H1 (cell line): ENCODE measurements at regions not wholly inside any gene's neighbourhood (a gene's known extent, or its start where the extent isn't known, plus 50 kb on each side); places are given as distances from the start of the nearest gene placed in this dataset.

Experiments used
- BCL11A ChIP-seq, 2 experiments: IDR thresholded peaks; one replicate each; pipeline ENCODE4 v1.6.1; 2011; ENCODE audit warnings: low read depth in 2 of 2, low read length in 2 of 2, mild to moderate bottlenecking in 2 of 2
- CHD7 ChIP-seq: fragments of 300-600 bp; sonication (generic); IDR thresholded peaks from 2 replicates; pipeline ENCODE4 v1.7.1; 2012; ENCODE audit warnings: low read length, moderate library complexity, mild to moderate bottlenecking, inconsistent platforms; ENCODE audit not compliant: insufficient replicate concordance
- CTBP2 ChIP-seq: IDR thresholded peaks from 2 replicates; pipeline ENCODE4 v1.7.0; 2011; ENCODE audit warnings: borderline replicate concordance, mild to moderate bottlenecking, moderate library complexity, mixed read lengths, low read length; ENCODE audit not compliant: insufficient read depth, insufficient read length
- POLR2A ChIP-seq, 2 experiments: IDR thresholded peaks; 1 replicate in 1 of 2; 2 replicates in 1 of 2; pipeline ENCODE4 v1.6.1; 2011; ENCODE audit warnings: low read depth in 2 of 2, low read length in 2 of 2, mild to moderate bottlenecking in 2 of 2; ENCODE audit errors: control extremely low read depth in 1 of 2
- RBBP5 ChIP-seq: IDR thresholded peaks from 2 replicates; pipeline ENCODE4 v1.7.1; 2012; ENCODE audit warnings: low read depth, mild to moderate bottlenecking, inconsistent platforms, low read length, moderate library complexity, borderline replicate concordance
- TBP ChIP-seq: IDR thresholded peaks from 2 replicates; pipeline ENCODE4 v1.6.1; 2011; ENCODE audit warnings: low read depth, low read length, improper control_type of control experiment
- TEAD4 ChIP-seq: IDR thresholded peaks from 2 replicates; pipeline ENCODE4 v1.6.1; 2012; ENCODE audit warnings: low read depth, low read length, inconsistent platforms, mixed read lengths
- YY1 ChIP-seq: IDR thresholded peaks from 2 replicates; pipeline ENCODE4 v1.6.1; 2011; ENCODE audit warnings: low read depth, mild to moderate bottlenecking, low read length
- ZNF274 ChIP-seq: IDR thresholded peaks from 2 replicates; pipeline ENCODE4 v1.7.0; 2012; ENCODE audit warnings: low read length, borderline replicate concordance; ENCODE audit errors: extremely low read depth

GRCh38 chr4:1516261-1516660 is 110.0 kb upstream of the NKX1-1 start (continued):
- TF ChIP-seq CHD7 (no peak), RBBP5 (no peak), POLR2A (IDR thresholded peaks at IDR 0.05; ENCODE audit: control extremely low read depth in 1 of 2, low read depth in 2 of 2, low read length in 2 of 2) (no peak), BCL11A (IDR thresholded peaks at IDR 0.05; ENCODE audit: low read depth in 2 of 2, low read length in 2 of 2) (no peak), TEAD4 (no peak), CTBP2 (no peak), ZNF274 (no peak), TBP (no peak), YY1 (no peak)
